GM10266 (cell line): ENCODE measurements at regions not wholly inside any gene's neighbourhood (a gene's known extent, or its start where the extent isn't known, plus 50 kb on each side); places are given as distances from the start of the nearest gene placed in this dataset.
"Not testable (repeated sequence)": the region's sequence is repeated elsewhere in the genome, so short reads cannot be mapped to it uniquely, and the experiment has no call there.

Experiments used
- DNase-seq: peaks from one replicate; pipeline ENCODE4 v3.0.0; 2012; ENCODE audit errors: extremely low spot score
- CTCF ChIP-seq: IDR thresholded peaks from 2 replicates; pipeline ENCODE4 v1.5.1; 2012; ENCODE audit warnings: mild to moderate bottlenecking, low read depth; ENCODE audit not compliant: control insufficient read depth, insufficient read depth; ENCODE audit errors: missing control alignments

- TF ChIP-seq CTCF = no peak
- no peak for DNase-seq
Measured at GRCh38 chr3:87742250-87742649, 316.6 kb downstream of the CGGBP1 start.

- DNase-seq = not testable (repeated sequence)
Measured at GRCh38 chr3:87740894-87741293, 317.9 kb downstream of the CGGBP1 start.

- DNase-seq = not testable (repeated sequence)
Measured at GRCh38 chr3:87737817-87738216, 321.0 kb downstream of the CGGBP1 start.

GRCh38 chr3:87733671-87734367 lies 325.0 kb downstream of the CGGBP1 start:
- TF ChIP-seq CTCF = no peak
- DNase-seq = no peak

GRCh38 chr3:87732294-87732693 lies 326.5 kb downstream of the CGGBP1 start:
- DNase-seq = no peak
- TF ChIP-seq CTCF = no peak

- TF ChIP-seq CTCF = no peak
- no peak for DNase-seq
Measured at GRCh38 chr3:87727783-87728182, 331.0 kb downstream of the CGGBP1 start.

- no peak for DNase-seq
- TF ChIP-seq CTCF = no peak
Measured at GRCh38 chr3:87719060-87719459, 339.7 kb downstream of the CGGBP1 start.

- TF ChIP-seq CTCF = no peak
- DNase-seq = no peak
Measured at GRCh38 chr3:87710511-87710910, 348.3 kb downstream of the CGGBP1 start.
